NT2/D1 (cell line): ENCODE measurements at regions not wholly inside any gene's neighbourhood (a gene's known extent, or its start where the extent isn't known, plus 50 kb on each side); places are given as distances from the start of the nearest gene placed in this dataset.

Experiments used
- SUZ12 ChIP-seq: IDR thresholded peaks from 2 replicates; pipeline ENCODE4 v1.6.1; 2011; ENCODE audit not compliant: insufficient read length, insufficient read depth; ENCODE audit errors: extremely low read depth
- ZNF274 ChIP-seq: IDR thresholded peaks from 2 replicates; pipeline ENCODE4 v1.6.1; 2011; ENCODE audit warnings: mild to moderate bottlenecking, low read depth, low read length

- no peak for TF ChIP-seq SUZ12
- no peak for TF ChIP-seq ZNF274
Measured at GRCh38 chr11:46223252-46223513, 54.3 kb upstream of the CREB3L1 start.
